Right renal pelvis (tissue), 4 donors: ENCODE measurements at regions not wholly inside any gene's neighbourhood (a gene's known extent, or its start where the extent isn't known, plus 50 kb on each side); places are given as distances from the start of the nearest gene placed in this dataset.
"Not testable (repeated sequence)": the region's sequence is repeated elsewhere in the genome, so short reads cannot be mapped to it uniquely, and the experiment has no call there.

Experiments
- DNase-seq, 4 donors: peaks; one replicate each; pipeline ENCODE4 v3.0.0-alpha.2; 2013; ENCODE audit warnings: low read depth in 4 of 4, low spot score in 3 of 4, missing footprints in 1 of 4

GRCh38 chr1:213572912-213573647, 414.7 kb upstream of the PROX1 start:
- no peak for DNase-seq

- DNase-seq, result no peak
Observed at GRCh38 chr1:213573648-213574009, 414.1 kb upstream of the PROX1 start.

- DNase-seq, result no peak
Observed at GRCh38 chr1:213582976-213583567, 404.7 kb upstream of the PROX1 start.

- DNase-seq, result no peak
Observed at GRCh38 chr1:213584272-213584671, 403.5 kb upstream of the PROX1 start.

- DNase-seq, result no peak
Observed at GRCh38 chr1:213585402-213585801, 402.4 kb upstream of the PROX1 start.

GRCh38 chr1:213585959-213586586, 401.7 kb upstream of the PROX1 start:
- peak in 3 of 4 donors; percentile 3 to 22 (median 12) for DNase-seq

GRCh38 chr1:213586587-213586972, 401.2 kb upstream of the PROX1 start:
- DNase-seq, result no peak

- no peak for DNase-seq
Observed at GRCh38 chr1:213596729-213597128, 391.0 kb upstream of the PROX1 start.

- no peak for DNase-seq
Observed at GRCh38 chr1:213598263-213598662, 389.5 kb upstream of the PROX1 start.

GRCh38 chr1:213600879-213601278, 386.9 kb upstream of the PROX1 start:
- DNase-seq, result no peak

GRCh38 chr1:213601705-213602104, 386.1 kb upstream of the PROX1 start:
- DNase-seq, result not testable (repeated sequence)

- no peak for DNase-seq
Observed at GRCh38 chr1:213602796-213603486, 384.8 kb upstream of the PROX1 start.

- DNase-seq, result no peak
Observed at GRCh38 chr1:213604477-213604876, 383.3 kb upstream of the PROX1 start.

GRCh38 chr1:213605732-213606131, 382.0 kb upstream of the PROX1 start:
- no peak for DNase-seq

- no peak for DNase-seq
Observed at GRCh38 chr1:213606252-213606820, 381.4 kb upstream of the PROX1 start.

- no peak for DNase-seq
Observed at GRCh38 chr1:213613549-213613948, 374.2 kb upstream of the PROX1 start.

GRCh38 chr1:213615226-213615916, 372.4 kb upstream of the PROX1 start:
- DNase-seq, result no peak

GRCh38 chr1:213617133-213617532, 370.6 kb upstream of the PROX1 start:
- DNase-seq, result no peak

- DNase-seq, result no peak
Observed at GRCh38 chr1:213618094-213618493, 369.7 kb upstream of the PROX1 start.

- no peak for DNase-seq
Observed at GRCh38 chr1:213619026-213619425, 368.7 kb upstream of the PROX1 start.

- DNase-seq, result no peak
Observed at GRCh38 chr1:213621077-213621476, 366.7 kb upstream of the PROX1 start.
